ENCODE measurements at regions not wholly inside any gene's neighbourhood (a gene's known extent, or its start where the extent isn't known, plus 50 kb on each side); places are given as distances from the start of the nearest gene placed in this dataset.

DNA sequence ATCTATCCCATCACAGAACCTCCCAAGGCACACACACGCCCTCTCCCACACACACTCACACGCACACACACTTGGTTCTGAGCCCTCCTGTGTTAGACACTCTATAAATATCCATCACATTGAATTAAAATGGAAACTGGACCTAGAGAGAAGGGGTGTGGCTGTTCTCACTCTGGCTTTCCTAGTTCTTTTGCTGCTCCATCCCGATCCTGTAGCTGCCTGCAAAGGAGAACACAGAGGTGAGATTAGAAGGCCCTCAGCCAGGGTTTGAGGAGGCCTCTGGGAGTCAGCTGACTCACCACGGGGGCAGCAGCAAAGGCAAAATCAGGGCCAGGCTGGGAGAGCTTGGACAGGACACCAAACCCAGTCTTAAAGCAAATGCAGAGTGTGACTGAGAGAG lies 192.3 kb upstream of the CADM1 start:
- H3K9me3 Mint-ChIP-seq = no peaks in the 10 kb centered on the region
- H3K36me3 Mint-ChIP-seq (ENCODE audit: low read depth) = no peaks in the 10 kb centered on the region
- H3K27ac Mint-ChIP-seq = peak overlapping the region; percentile 72 to 82 (median 80)
- peak overlapping the region in 1 of 3 experiments; percentile 0 for H3K4me3 Mint-ChIP-seq
- TF ChIP-seq CTCF (IDR thresholded peaks at IDR 0.05; ENCODE audit: unreplicated experiment in 3 of 3) = no peak
- H3K27me3 Mint-ChIP-seq (ENCODE audit: low read depth) = peaks cover 4% of the 10 kb centered on the region
- H3K4me1 Mint-ChIP-seq = peaks cover 58% of the 10 kb centered on the region

DNA sequence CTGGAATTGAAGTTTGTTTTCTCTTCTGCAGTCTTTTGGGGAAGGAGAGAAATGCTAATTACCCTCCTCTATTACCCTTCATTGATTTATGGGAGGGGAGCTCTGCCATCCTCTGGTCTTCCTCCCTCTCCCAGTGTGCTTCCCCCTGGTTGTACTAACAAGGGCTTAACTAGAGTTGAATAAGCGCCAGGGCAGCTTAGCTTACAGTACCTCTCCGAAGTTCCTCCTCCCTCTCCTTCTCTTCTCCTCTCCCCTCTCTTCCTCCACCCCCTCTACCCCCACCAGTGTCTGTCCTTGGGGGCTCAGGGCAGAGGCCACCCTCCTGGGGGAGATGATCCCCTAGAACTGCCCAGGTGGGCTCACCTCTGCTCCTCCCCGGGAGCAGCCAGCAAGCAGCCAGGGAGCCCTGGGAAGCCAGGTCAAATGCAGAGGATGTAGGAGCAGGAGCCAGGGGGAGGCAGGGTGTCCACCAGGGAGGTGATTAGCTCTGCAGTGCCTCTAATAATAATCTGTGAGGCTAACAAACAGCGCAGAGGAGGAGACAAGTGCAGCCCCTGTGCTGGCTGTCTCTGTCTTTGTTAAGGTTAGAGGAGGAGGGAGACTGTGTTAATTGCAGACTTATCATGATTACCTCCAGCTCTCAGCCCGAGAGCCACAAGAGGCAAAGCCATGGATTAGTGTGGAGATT lies 191.6 kb upstream of the CADM1 start:
- TF ChIP-seq CTCF (IDR thresholded peaks at IDR 0.05; ENCODE audit: unreplicated experiment in 3 of 3) = no peak
- peaks cover 4% of the 10 kb centered on the region for H3K9me3 Mint-ChIP-seq
- H3K36me3 Mint-ChIP-seq (ENCODE audit: low read depth) = no peaks in the 10 kb centered on the region
- peaks cover 4% of the 10 kb centered on the region for H3K27me3 Mint-ChIP-seq (ENCODE audit: low read depth)
- H3K4me3 Mint-ChIP-seq = peak overlapping the region in 1 of 3 experiments; percentile 26
- peak overlapping the region; percentile 72 to 82 (median 80) for H3K27ac Mint-ChIP-seq
- H3K4me1 Mint-ChIP-seq = peaks cover 53% of the 10 kb centered on the region

GRCh38 chr11:115693002-115693401 lies 188.8 kb upstream of the CADM1 start:
- Mint-ChIP-seq H3K36me3 (ENCODE audit: low read depth) (no peaks in the 10 kb centered on the region), H3K9me3 (peaks cover 4% of the 10 kb centered on the region)

GRCh38 chr11:115691030-115691429 lies 186.8 kb upstream of the CADM1 start:
- Mint-ChIP-seq H3K27me3 (ENCODE audit: low read depth) (peaks cover 27% of the 10 kb centered on the region), H3K36me3 (ENCODE audit: low read depth) (no peaks in the 10 kb centered on the region), H3K4me3 (peak overlapping the region in 1 of 3 experiments; percentile 5), H3K27ac (no peak overlapping the region), H3K4me1 (peaks cover 12% of the 10 kb centered on the region), H3K9me3 (peaks cover 4% of the 10 kb centered on the region)
- TF ChIP-seq CTCF (IDR thresholded peaks at IDR 0.05; ENCODE audit: unreplicated experiment in 3 of 3) = no peak

More at GRCh38 chr11:115693002-115693401, 188.8 kb upstream of the CADM1 start:
- Mint-ChIP-seq H3K4me3 (no peak overlapping the region), H3K27me3 (ENCODE audit: low read depth) (peaks cover 10% of the 10 kb centered on the region), H3K27ac (no peak overlapping the region), H3K4me1 (peaks cover 29% of the 10 kb centered on the region)
- TF ChIP-seq CTCF (IDR thresholded peaks at IDR 0.05; ENCODE audit: unreplicated experiment in 3 of 3) = no peak

GRCh38 chr11:115687934-115688333 lies 183.7 kb upstream of the CADM1 start:
- no peak overlapping the region for H3K27ac Mint-ChIP-seq
- H3K9me3 Mint-ChIP-seq = peaks cover 4% of the 10 kb centered on the region
- no peak overlapping the region for H3K4me3 Mint-ChIP-seq
- H3K27me3 Mint-ChIP-seq (ENCODE audit: low read depth) = peaks cover 31% of the 10 kb centered on the region
- no peak for TF ChIP-seq CTCF (IDR thresholded peaks at IDR 0.05; ENCODE audit: unreplicated experiment in 3 of 3)
- no peaks in the 10 kb centered on the region for H3K4me1 Mint-ChIP-seq
- no peaks in the 10 kb centered on the region for H3K36me3 Mint-ChIP-seq (ENCODE audit: low read depth)

DNA sequence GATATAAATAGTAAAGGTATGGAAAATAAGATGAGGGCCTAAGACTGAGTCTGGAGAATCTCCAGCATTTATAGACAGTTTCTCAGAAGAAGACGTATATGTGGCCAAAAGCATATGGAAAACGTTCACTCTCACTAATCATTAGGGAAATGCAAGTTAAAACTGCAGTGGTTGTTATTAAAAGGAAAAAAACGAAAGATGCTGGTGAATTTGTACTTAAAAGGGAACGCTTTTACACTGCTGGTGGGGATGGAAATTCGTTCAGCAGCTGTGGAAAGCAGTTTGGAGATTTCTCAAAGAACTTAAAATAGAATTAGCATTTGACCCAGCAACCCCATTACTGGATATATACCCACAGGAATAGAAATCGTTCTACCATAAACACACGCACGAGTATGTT lies 180.5 kb upstream of the CADM1 start:
- H3K9me3 Mint-ChIP-seq = no peaks in the 10 kb centered on the region
- peaks cover 35% of the 10 kb centered on the region for H3K27me3 Mint-ChIP-seq (ENCODE audit: low read depth)
- no peaks in the 10 kb centered on the region for H3K36me3 Mint-ChIP-seq (ENCODE audit: low read depth)
- no peak overlapping the region for H3K4me3 Mint-ChIP-seq
- TF ChIP-seq CTCF (IDR thresholded peaks at IDR 0.05; ENCODE audit: unreplicated experiment in 3 of 3) = no peak
- H3K27ac Mint-ChIP-seq = no peak overlapping the region
- no peaks in the 10 kb centered on the region for H3K4me1 Mint-ChIP-seq
